Right lobe of liver (tissue), 6 donors: ENCODE measurements at regions not wholly inside any gene's neighbourhood (a gene's known extent, or its start where the extent isn't known, plus 50 kb on each side); places are given as distances from the start of the nearest gene placed in this dataset.

Experiments
- ATAC-seq, 4 donors: fragments of 200-7000 bp; cut with Tn5 transposase; one replicate each; pipeline ENCODE4 v1.9.1; 2020; ENCODE audit warnings: mild to moderate bottlenecking in 4 of 4, moderate library complexity in 4 of 4
- DNase-seq, 3 donors: peaks; one replicate each; pipeline ENCODE4 v3.0.0-alpha.2; 2020
- H3K27ac ChIP-seq, 3 donors: fragments of 200-600 bp; one replicate each; pipeline ENCODE4 v1.8.0; 2022
- H3K27me3 ChIP-seq, 2 donors: fragments of 200-600 bp; one replicate each; pipeline ENCODE4 v1.8.0; 2022
- H3K36me3 ChIP-seq, 4 donors: fragments of 200-600 bp; sonication (generic) in 1 of 4; one replicate each; pipeline versions ENCODE4 v1.5.1 to v1.8.0; 2017 to 2022; ENCODE audit warnings: control low read depth in 1 of 4
- H3K4me1 ChIP-seq, 4 donors: fragments of 200-600 bp; sonication (generic) in 1 of 4; one replicate each; pipeline versions ENCODE4 v1.5.1 to v1.8.0; 2017 to 2022; ENCODE audit warnings: control low read depth in 1 of 4
- H3K4me3 ChIP-seq, 3 donors: fragments of 200-600 bp; one replicate each; pipeline ENCODE4 v1.8.0; 2022
- H3K9me3 ChIP-seq, 4 donors: fragments of 200-600 bp; sonication (generic) in 1 of 4; one replicate each; pipeline versions ENCODE4 v1.5.1 to v1.8.0; 2017 to 2022; ENCODE audit warnings: control low read depth in 1 of 4
- CTCF ChIP-seq, 4 donors: fragments of 200-600 bp in 3 of 4; fragments of 450-650 bp in 1 of 4; IDR thresholded peaks; one replicate each; pipeline versions ENCODE4 v1.5.1 to v1.8.0; 2016 to 2022; ENCODE audit warnings: antibody characterized with exemption in 4 of 4, mild to moderate bottlenecking in 2 of 4
- POLR2A ChIP-seq: fragments of 450-650 bp; IDR thresholded peaks from one replicate; pipeline ENCODE4 v1.6.1; 2017; ENCODE audit warnings: antibody characterized with exemption, mild to moderate bottlenecking
- WGBS: methylation state at CpG from one replicate; pipeline ENCODE4 v1.1.6; 2018; ENCODE audit warnings: low coverage, low lambda C conversion rate; ENCODE audit not compliant: insufficient coverage; ENCODE audit errors: missing lambda C conversion rate; 5-methylcytosine and 5-hydroxymethylcytosine counted together
- intact Hi-C, 2 donors: fragments of 100-400 bp; cut with DNase I; formaldehyde crosslinking; loops; one replicate each; pipeline versions ENCODE4 v1.11.2 to v1.14.1; 2022
- donor health status: DM: no; HTN: yes; CAD: no.
- donor health status: DM: no; HTN: no; CAD: no.
- donor health status: DM: no; HTN: no; CAD: no.
- donor health status: DM: no; HTN: yes; CAD: no.
- donor health status: DM: no; HTN: yes; CAD: no.

GRCh38 chr6:15148356-15148946 is 97.4 kb upstream of the JARID2 start:
- intact Hi-C loops = no loop called here
- Histone ChIP-seq H3K9me3 (no peaks in the 10 kb centered on the region), H3K27me3 (no peaks in the 10 kb centered on the region), H3K36me3 (no peaks in the 10 kb centered on the region), H3K4me3 (no peak overlapping the region), H3K4me1 (no peaks in the 10 kb centered on the region), H3K27ac (no peak overlapping the region)
- TF ChIP-seq CTCF (IDR thresholded peaks at IDR 0.05) (no peak), POLR2A (no peak)
- DNase-seq = no peak
- no peak for ATAC-seq
- WGBS = 46% methylated on average over 5 of the region's 8 CpGs

- Histone ChIP-seq H3K9me3 (no peaks in the 10 kb centered on the region), H3K27me3 (no peaks in the 10 kb centered on the region), H3K4me3 (no peak overlapping the region), H3K36me3 (no peaks in the 10 kb centered on the region), H3K4me1 (no peaks in the 10 kb centered on the region), H3K27ac (no peak overlapping the region)
- TF ChIP-seq CTCF (IDR thresholded peaks at IDR 0.05) (no peak), POLR2A (no peak)
- DNase-seq = no peak
- intact Hi-C loops = no loop called here
- 67% methylated on average over 1 of the region's 2 CpGs for WGBS
- no peak for ATAC-seq
Observed at GRCh38 chr6:15150207-15150606, 95.7 kb upstream of the JARID2 start.

- DNase-seq (no peak), ATAC-seq (no peak)
- 100% methylated on average over 2 of the region's 2 CpGs for WGBS
Observed at GRCh38 chr6:15152700-15153099, 93.2 kb upstream of the JARID2 start.

GRCh38 chr6:15153191-15153590 is 92.7 kb upstream of the JARID2 start:
- Histone ChIP-seq H3K27me3 (no peaks in the 10 kb centered on the region), H3K9me3 (no peaks in the 10 kb centered on the region), H3K4me1 (no peaks in the 10 kb centered on the region), H3K4me3 (no peak overlapping the region), H3K27ac (no peak overlapping the region), H3K36me3 (no peaks in the 10 kb centered on the region)
- ATAC-seq (no peak), DNase-seq (no peak)
- TF ChIP-seq CTCF (IDR thresholded peaks at IDR 0.05) (no peak), POLR2A (no peak)
- intact Hi-C loops = no loop called here
- WGBS = 95% methylated on average over 5 of the region's 7 CpGs

More at GRCh38 chr6:15152700-15153099, 93.2 kb upstream of the JARID2 start:
- no peak overlapping the region for H3K27ac ChIP-seq
- H3K27me3 ChIP-seq = no peaks in the 10 kb centered on the region
- no peaks in the 10 kb centered on the region for H3K9me3 ChIP-seq
- no peaks in the 10 kb centered on the region for H3K36me3 ChIP-seq
- intact Hi-C loops = no loop called here
- no peak overlapping the region for H3K4me3 ChIP-seq
- H3K4me1 ChIP-seq = no peaks in the 10 kb centered on the region
- TF ChIP-seq POLR2A (no peak), CTCF (IDR thresholded peaks at IDR 0.05) (no peak)

DNA sequence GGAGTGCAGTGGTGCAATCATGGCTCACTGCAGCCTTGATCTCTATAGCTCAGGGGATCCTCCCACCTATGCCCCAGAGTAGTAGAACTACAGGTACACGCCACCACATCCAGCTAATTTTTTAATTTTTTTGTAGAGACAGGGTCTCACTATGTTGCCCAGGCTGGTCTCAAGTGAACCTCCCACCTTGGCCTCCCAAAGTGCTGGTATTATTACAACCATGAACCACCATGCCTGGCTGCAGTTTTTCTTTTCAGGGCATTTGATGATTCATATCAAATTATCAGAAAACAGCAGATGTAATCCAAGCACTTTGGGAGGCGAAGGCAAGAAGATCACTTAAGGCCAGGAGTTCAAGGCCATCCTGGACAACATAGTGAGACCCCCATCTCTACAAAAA is 88.4 kb upstream of the JARID2 start:
- WGBS = 81% methylated on average over 2 of the region's 2 CpGs
- TF ChIP-seq CTCF (IDR thresholded peaks at IDR 0.05) = no peak
- TF ChIP-seq POLR2A = no peak
- intact Hi-C loops = no loop called here
- Histone ChIP-seq H3K4me3 (no peak overlapping the region), H3K27ac (no peak overlapping the region), H3K27me3 (no peaks in the 10 kb centered on the region), H3K9me3 (no peaks in the 10 kb centered on the region), H3K4me1 (no peaks in the 10 kb centered on the region), H3K36me3 (no peaks in the 10 kb centered on the region)
- DNase-seq (no peak), ATAC-seq (no peak)
